ENCODE measurements at regions not wholly inside any gene's neighbourhood (a gene's known extent, or its start where the extent isn't known, plus 50 kb on each side); places are given as distances from the start of the nearest gene placed in this dataset.
"Not testable (repeated sequence)": the region's sequence is repeated elsewhere in the genome, so short reads cannot be mapped to it uniquely, and the experiment has no call there.

DNA sequence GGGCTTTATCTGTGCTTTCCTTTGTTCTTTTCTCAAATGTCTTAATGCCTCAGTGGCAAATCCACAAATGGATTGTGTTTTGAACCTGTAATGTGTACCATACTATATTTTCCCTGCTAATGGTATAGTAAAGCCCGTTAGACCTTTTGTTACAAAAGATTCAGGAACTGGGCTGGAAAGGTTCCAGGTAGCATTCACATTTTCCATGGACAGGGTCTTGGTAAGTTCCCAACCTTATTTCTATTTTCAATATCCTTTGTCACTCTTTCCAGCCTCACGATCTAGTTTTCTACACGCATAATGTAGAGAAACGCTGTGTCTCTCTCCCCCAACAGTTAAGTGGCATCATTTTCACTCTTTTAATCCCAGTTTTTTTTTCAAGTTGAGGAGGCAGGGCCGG is 153.0 kb downstream of the PLCE1 start:
- no peak for DNase-seq (ENCODE audit: low read depth in 1 of 2, low spot score in 1 of 2)
- TF ChIP-seq JUND (IDR thresholded peaks at IDR 0.05; ENCODE audit: low read depth) = no peak
- in situ Hi-C loops (cut with HindIII; ENCODE audit: low pct_unique_long_range_greater_than_20kb, low sequenced_read_pairs) = no loop called here

DNA sequence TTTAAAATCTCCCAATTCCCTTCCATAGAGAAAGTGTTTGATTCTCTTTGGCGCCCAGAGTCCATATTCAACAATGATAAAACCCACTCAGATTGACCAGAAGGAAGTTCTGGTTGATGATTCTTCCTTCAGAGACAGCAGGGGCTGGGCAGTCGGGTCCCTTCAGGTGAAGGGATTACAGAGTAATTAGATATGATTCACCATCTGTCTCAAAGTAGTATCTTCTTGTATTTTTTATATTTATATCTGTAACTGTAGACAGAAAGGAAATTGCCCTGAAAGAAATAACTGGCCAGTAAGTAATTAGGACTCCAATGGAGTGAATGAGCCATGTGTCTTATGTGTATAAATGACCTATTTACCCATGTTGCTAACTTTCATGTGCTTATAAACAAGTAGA is 156.0 kb downstream of the PLCE1 start:
- in situ Hi-C loops (cut with HindIII; ENCODE audit: low pct_unique_long_range_greater_than_20kb, low sequenced_read_pairs) = no loop called here
- TF ChIP-seq JUND (IDR thresholded peaks at IDR 0.05; ENCODE audit: low read depth) = no peak
- no peak for DNase-seq (ENCODE audit: low read depth in 1 of 2, low spot score in 1 of 2)

DNA sequence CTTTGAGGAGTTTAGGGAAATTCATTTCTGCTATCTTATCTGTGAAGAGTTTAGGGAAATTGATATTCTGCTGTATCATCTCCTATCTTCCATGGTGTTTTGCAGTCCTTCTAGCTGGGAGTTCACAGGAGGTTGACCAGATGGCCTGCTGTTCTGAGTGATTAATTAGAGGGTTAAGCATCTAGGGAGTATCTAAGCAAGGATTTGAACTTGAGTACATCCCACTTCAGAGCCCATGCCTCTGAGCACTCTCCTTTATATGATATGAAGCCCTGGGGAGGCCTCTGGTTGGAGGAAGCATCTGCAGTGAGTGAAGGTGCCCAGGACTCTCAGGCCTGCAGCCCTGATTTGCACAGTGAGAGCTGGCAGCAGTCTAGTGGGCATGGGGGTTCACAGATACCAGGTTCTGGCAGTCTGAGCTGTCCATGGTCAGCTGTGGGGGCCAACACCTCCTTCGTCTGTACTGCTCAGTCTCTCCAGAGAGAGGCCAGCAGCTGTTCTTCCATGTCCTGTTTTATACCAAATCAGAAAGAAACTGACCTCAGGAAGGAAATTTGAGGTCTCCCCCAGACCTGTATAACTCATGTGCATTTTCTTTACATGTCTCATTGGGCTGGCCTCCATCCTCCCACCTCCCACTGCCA is 156.9 kb downstream of the PLCE1 start:
- no peak for TF ChIP-seq JUND (IDR thresholded peaks at IDR 0.05; ENCODE audit: low read depth)
- DNase-seq (ENCODE audit: low read depth in 1 of 2, low spot score in 1 of 2) = no peak
- in situ Hi-C loops (cut with HindIII; ENCODE audit: low pct_unique_long_range_greater_than_20kb, low sequenced_read_pairs) = no loop called here

DNA sequence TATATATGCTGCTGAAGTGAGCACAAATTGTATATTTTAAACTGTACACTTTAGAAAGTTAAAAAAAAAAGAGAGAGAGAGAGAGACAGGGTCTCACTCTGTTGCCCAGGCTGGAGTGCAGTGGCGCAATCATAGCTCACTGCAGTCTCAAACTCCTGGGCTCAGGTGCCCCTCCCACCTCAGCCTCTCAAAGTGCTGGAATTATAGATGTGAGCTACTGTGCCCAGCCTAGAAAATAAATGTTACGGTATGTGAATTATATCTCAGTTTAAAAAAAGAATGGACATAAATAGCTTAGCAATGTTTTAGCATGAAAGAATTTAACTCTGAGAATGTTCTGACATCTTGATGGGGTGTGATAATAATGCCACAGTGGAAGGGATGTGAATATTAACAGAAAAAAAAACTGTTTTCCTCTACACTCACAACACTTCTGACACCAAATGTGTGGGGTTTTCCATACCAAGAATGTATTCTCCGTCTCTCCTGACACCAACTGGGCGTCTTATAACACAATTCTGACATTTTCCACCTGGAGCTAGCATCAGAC is 162.1 kb downstream of the PLCE1 start:
- no peak for TF ChIP-seq JUND (IDR thresholded peaks at IDR 0.05; ENCODE audit: low read depth)

DNA sequence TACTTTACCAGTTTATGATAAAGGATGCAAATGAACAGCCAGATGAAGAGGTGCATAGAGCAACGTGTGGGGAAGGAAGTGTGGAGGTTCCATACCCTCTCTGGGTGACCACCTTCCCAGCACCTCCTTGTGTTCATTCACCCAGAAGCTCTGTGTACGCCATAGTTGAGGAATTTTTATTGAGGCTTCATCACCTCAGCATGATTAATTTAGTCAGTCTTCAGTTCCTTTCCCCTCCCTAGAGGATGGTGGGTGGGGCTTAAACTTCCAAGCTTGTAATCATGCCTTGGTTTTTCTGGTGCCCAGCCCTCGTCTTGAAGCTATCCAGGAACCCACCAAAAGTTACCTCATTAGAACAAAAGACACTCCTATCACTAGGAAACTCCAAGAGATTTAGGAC is 162.7 kb downstream of the PLCE1 start:
- in situ Hi-C loops (cut with HindIII; ENCODE audit: low pct_unique_long_range_greater_than_20kb, low sequenced_read_pairs) = no loop called here
- no peak for TF ChIP-seq JUND (IDR thresholded peaks at IDR 0.05; ENCODE audit: low read depth)
- no peak for DNase-seq (ENCODE audit: low read depth in 1 of 2, low spot score in 1 of 2)

More for the DNA sequence above, 162.1 kb downstream of the PLCE1 start:
- in situ Hi-C loops (cut with HindIII; ENCODE audit: low pct_unique_long_range_greater_than_20kb, low sequenced_read_pairs) = no loop called here
- no peak for DNase-seq (ENCODE audit: low read depth in 1 of 2, low spot score in 1 of 2)

DNA sequence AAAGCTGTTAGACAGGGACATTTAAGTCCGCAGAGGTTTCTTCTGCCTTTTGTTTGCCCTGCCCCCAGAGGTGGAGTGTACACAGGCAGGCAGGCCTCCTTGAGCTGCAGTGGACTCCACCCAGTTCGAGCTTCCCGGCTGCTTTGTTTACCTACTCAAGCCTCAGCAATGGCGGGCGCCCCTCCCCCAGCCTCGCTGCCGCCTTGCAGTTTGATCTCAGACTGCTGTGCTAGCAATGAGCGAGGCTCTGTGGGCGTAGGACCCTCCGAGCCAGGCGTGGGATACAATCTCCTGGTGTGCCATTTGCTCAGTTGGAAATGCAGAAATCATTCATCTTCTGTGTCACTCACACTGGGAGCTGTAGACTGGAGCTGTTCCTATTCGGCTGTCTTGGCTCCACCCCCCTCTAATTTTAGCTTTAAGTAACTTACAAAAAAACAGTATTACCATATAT is 171.5 kb downstream of the PLCE1 start:
- peak in 1 of 2 experiments; percentile 88 for DNase-seq (ENCODE audit: low read depth in 1 of 2, low spot score in 1 of 2)
- in situ Hi-C loops (cut with HindIII; ENCODE audit: low pct_unique_long_range_greater_than_20kb, low sequenced_read_pairs) = not testable (repeated sequence)

DNA sequence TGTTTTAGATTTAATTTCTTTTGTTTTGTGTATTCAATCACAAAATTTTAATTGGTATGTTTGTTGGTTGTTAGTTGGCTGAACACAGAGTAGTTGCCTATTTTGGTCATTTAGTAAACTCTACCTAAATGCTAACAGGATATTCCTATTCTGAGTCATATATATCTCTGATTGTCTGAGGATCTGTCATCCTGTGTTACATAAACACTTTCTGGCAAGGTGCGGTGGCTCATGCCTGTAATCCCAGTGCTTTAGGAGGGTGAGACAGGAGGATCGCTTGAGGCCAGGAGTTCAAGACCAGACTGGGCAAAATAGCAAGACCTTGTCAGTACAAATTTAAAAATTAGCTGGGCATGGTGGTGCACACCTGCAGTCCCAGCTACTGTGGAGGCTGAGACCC is 178.6 kb downstream of the PLCE1 start:
- no peak for TF ChIP-seq JUND (IDR thresholded peaks at IDR 0.05; ENCODE audit: low read depth)
- in situ Hi-C loops (cut with HindIII; ENCODE audit: low pct_unique_long_range_greater_than_20kb, low sequenced_read_pairs) = no loop called here
- no peak for DNase-seq (ENCODE audit: low read depth in 1 of 2, low spot score in 1 of 2)

DNA sequence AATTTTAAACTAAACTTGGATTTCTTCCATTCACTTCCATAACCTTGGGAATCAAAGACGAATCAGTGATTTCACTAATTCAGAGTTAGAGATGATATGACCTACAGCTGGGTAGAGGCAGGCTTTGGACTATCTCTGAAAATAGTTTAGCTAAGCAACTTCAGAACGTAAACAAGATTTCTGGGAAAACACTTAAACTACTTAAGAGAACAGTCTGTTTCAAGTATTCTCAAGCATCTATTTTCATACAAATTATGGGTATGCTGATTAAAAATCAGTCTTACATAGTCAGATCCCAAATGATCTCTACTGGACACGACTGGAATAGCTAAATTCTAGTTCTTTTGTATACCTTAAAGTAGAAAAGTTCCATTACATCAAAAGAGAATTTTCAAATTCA is 179.9 kb downstream of the PLCE1 start:
- in situ Hi-C loops (cut with HindIII; ENCODE audit: low pct_unique_long_range_greater_than_20kb, low sequenced_read_pairs) = no loop called here
- no peak for DNase-seq (ENCODE audit: low read depth in 1 of 2, low spot score in 1 of 2)
- no peak for TF ChIP-seq JUND (IDR thresholded peaks at IDR 0.05; ENCODE audit: low read depth)

DNA sequence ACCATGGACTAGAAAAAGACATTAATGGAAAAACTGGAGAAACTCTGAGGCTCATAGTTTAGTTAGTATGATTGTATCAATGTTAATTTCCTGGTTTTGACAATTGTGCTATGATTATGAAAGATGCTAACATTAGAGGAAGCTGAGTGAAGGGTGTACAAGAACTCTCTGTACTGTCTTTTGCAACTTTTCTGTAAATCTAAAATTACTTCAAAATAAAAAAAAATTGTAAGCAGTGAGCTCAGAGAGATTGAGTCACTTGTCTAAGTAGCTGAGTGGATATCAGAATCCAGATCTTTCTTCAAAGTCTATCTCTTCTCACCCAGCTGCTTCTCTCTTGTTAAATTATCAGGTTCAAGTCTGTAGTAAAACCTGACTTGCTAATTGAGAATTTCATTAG is 181.1 kb downstream of the PLCE1 start:
- in situ Hi-C loops (cut with HindIII; ENCODE audit: low pct_unique_long_range_greater_than_20kb, low sequenced_read_pairs) = no loop called here
- no peak for TF ChIP-seq JUND (IDR thresholded peaks at IDR 0.05; ENCODE audit: low read depth)
- no peak for DNase-seq (ENCODE audit: low read depth in 1 of 2, low spot score in 1 of 2)

DNA sequence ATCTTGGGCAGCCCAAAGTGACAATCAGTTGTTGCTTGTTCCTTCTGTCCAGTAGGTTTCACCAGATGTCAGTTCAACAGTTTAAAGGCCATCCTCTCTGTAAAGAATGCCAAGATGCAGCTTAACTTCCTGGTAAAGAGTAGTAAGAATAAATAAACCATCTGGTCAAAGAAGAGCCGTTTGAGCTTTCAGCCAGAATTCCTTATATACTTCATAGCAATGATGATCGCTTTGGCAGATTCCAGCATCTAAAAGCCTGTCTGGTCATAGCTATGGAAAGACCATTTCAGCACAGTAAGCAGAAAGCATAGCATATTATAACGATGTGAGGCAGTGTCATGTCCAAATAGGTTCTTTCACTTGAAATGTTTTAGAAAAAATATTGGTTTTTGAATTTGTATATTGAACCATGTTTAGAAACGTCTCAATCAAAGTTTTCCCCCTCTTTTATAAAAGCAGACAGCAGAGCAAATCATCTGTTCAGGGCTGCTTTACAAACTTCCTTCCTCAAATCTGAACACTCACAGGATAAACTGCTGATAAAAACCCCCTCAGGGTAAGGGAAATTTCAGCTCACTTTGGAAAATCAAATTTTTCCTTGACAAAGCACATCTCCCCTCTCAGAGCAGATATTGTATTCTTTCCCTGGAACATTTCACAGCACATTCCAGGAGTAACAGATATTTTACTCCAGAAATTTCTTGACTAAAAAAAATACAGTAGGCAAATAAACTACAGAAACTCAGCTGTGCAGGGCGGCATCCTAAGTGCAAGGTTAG is 184.1 kb downstream of the NOC3L start:
- TF ChIP-seq JUND (IDR thresholded peaks at IDR 0.05; ENCODE audit: low read depth) = no peak
- peak in 1 of 2 experiments; percentile 16 for DNase-seq (ENCODE audit: low read depth in 1 of 2, low spot score in 1 of 2)
- in situ Hi-C loops (cut with HindIII; ENCODE audit: low pct_unique_long_range_greater_than_20kb, low sequenced_read_pairs) = no loop called here

DNA sequence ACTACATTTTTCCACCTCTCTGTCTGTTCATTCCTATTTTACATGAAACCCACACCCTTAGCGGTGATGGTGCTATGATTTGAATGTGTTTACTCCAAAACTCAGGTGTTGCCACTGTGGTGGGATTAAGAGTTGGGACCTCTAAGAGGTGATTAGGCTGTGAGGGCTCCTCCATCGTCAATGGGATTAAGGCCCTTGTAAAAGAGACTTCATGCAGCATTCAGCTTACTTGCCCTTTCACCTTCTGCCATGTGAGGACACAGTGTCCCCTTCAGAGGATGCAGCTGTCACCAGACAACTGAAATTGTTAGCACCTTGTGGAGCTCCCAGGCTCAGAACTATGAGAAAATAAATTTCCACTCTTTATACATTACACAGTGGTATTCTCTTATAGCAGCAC is 182.2 kb downstream of the NOC3L start:
- no peak for DNase-seq (ENCODE audit: low read depth in 1 of 2, low spot score in 1 of 2)
- no peak for TF ChIP-seq JUND (IDR thresholded peaks at IDR 0.05; ENCODE audit: low read depth)
- in situ Hi-C loops (cut with HindIII; ENCODE audit: low pct_unique_long_range_greater_than_20kb, low sequenced_read_pairs) = no loop called here

DNA sequence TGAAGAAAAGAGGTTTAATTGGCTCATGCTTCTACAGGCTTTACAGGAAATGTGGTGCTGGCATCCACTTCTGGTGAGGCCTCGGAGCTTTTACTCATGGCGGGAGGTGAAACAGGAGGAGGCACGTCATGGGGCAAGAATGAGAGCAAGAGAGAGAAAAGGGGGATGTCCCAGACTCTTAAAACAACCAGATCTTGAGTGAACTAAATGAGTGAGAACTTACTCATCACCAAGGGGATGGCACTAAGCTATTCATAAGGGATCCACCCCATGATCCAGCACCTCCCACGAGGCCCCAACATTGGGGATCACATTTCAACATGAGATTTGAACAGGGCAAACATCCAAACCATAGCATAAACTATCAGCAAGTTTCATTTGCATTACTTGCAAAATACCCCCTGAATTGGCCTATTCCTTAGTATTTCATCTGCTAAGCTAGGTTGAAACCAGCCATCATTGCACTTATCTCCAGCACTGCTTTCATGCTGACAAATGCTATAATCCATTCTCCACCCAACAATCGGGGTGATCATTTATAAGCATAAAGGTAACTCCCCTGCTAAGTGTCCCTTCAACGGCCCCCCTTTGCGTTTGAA is 179.0 kb downstream of the NOC3L start:
- no peak for DNase-seq (ENCODE audit: low read depth in 1 of 2, low spot score in 1 of 2)
- in situ Hi-C loops (cut with HindIII; ENCODE audit: low pct_unique_long_range_greater_than_20kb, low sequenced_read_pairs) = no loop called here
- TF ChIP-seq JUND (IDR thresholded peaks at IDR 0.05; ENCODE audit: low read depth) = no peak

DNA sequence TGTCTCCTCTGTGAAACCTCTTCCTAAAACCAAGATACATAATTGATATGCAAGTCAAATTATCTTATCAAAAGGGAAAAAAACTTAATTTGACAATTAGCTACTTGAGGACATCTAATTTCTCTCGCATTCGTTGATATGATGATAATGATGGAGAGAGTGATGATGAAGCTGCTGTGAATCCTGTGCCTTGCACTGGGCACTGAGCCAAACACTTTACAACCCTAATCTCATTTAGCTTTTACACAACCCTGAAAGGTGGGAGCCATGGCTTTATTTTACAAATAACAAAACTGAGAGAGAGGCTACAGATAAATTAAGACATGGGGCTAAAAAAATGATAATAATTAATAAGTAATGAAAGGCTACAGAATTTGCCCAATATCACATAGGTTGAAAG is 176.0 kb downstream of the NOC3L start:
- in situ Hi-C loops (cut with HindIII; ENCODE audit: low pct_unique_long_range_greater_than_20kb, low sequenced_read_pairs) = no loop called here
- no peak for TF ChIP-seq JUND (IDR thresholded peaks at IDR 0.05; ENCODE audit: low read depth)
- DNase-seq (ENCODE audit: low read depth in 1 of 2, low spot score in 1 of 2) = no peak

All from T47D (cell line).